ENCODE measurements at regions not wholly inside any gene's neighbourhood (a gene's known extent, or its start where the extent isn't known, plus 50 kb on each side); places are given as distances from the start of the nearest gene placed in this dataset.
"Not testable (repeated sequence)": the region's sequence is repeated elsewhere in the genome, so short reads cannot be mapped to it uniquely, and the experiment has no call there.

DNA sequence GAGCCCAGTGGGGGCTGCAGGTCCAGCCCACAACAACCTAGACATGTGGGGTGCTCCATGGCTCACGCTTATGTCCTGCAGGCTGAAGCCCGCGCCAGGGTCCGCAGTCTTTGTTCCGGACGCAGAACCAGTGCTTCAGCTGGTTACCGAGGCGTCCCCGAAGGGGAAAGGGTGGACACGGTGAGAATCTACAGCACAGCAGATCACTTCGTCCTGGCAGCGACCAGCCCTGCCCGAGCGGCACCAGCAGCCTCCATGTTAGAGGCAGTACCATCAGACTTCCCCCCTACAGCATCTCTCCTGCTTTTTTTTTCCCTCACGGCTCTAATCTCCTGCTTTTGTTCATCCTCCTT is 1736.4 kb downstream of the TP53TG3F start:
- no peak for DNase-seq (ENCODE audit: low spot score)

DNA sequence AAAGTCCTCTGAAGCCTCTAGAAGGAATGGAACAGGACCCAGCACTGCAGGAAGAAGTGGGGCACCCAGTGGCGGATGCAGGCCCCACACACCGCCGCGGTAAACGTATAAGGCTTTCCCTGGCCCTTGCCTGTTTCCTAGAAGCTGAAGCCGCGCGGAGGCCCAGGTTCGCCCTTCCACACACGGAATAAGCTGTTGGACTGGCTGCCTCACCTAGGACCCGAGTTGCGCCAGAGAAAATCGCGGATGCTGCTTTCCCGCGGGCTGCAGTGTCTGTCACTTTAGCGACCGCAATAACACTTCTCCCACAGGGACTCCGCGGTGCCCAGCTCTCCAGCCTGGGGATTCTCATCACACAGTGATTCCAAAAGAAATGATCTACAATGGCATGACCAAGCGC is 1736.9 kb downstream of the TP53TG3F start:
- DNase-seq (ENCODE audit: low spot score): no peak

DNA sequence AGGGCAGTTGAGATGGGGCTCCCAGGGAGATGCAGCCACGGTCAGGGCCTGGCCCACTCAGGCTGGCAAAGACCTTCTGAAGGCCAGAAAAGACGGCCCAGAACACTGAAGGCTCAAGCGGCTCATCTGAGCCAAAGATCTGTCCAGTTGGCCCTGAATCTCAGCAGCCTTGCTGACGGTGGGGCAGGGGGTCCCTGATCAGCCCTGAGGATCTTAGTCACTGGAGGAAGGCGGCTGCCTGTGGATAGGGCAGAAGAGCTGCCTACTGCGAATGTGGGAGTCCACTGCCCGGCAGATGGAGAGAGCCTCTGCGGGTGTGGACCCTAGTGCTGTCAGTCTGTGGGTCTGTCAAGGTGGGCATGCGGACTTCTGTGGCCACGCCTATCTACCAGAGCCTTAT is 1738.2 kb downstream of the TP53TG3F start:
- DNase-seq (ENCODE audit: low spot score): no peak

DNA sequence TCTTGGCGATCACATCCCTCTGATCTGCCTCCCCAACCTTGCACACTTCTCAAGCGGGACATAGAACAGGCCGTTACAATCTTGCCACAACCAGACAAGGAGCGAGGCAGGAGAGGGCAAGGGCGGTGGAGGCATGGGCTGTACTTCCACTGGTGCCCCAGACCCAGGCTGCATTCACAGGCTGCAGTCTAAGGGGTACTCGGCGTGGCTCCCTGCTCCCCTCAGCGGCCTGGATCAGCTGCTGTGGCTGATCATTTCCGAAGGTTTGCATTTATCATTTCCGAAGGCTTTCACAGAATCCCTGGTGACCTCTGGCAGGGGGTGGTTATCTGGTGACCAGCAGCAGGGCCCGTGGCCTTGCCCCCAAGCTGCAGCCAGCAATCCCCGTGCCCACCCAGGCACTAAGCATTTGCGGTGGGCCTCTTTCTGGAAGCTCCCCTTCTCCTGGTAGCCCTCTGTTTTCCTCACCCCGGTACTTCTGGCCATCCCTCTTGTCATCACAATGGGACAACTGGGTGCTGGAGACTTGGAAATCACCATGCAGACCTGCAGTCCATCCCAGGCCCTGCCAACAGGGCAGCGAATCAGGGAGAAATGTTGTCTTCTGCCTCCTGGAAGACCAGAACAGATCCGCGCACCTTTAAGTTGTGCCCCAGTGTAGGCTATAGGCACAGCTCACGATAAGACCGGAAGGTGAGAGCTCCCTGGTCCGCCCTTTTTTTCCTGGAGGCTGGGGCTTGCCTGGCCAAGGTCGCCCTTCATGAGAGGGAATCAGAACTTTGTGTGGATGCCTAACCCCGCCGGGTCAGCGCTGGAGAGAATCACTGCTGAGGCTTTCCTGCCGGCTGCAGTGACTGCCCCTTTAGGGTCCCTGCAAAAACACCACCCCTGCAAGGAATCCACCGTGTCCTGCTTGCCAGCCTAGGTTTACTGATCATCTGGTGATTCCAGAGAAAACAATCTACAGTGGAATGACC is 1739.1 kb downstream of the TP53TG3F start:
- no peak for DNase-seq (ENCODE audit: low spot score)

DNA sequence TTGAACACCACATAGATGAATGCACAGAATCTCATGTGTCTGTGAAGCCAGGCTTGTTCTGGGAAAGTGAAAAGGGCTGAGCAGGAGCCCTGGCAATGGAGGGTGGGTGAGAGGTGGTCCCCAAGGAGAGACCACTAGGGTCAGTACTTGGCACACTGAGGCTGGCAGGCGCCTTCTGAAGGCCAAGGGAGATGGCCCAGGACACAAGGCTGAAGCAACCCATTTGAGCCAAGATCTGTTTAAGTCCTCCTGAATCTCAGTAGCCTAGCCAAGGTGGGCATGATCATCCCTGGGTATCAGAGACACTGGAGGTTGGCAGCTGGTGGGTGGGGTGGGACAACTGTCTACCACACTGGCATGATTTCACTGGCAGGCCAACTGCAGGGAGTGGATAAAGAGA is 1741.2 kb downstream of the TP53TG3F start:
- DNase-seq (ENCODE audit: low spot score): no peak

DNA sequence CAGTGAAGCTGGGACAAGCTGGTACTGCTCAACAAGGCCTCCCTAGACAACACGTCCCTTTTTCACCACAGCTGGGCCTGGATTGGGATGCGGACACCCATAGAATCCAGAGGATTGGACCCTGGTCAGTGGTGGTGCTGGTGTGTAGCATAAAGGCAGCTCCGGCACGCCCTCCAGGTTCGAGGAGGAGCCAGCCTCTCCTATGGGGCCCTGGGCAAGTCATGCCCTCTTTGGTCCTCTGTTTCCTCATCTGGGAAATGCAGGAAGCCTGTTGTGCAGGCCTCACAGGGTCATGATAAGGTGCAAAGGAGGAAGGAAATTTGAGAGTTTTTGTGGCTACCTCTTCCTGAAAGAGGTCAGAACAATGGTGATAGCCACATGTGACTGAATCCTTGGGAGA is 1741.7 kb downstream of the TP53TG3F start:
- DNase-seq (ENCODE audit: low spot score): no peak

DNA sequence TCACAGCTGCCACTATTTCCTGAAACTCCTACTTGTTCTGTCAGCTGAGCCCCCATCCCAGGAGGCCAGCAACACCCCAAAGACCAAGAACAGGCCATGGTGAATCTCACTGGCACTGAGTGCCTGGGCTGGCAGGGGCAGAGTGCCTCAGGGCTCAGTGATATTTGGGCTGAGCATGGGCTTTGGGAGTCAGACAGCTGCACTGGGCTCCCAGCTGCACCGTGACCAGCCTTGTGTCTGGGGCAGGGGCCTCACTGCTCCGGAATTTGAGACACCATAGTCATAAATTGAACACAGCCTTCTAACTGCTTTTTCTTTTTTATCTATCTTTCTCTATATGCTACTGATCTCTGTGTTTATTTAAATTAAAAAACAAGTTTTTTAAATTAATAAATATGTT is 1744.2 kb downstream of the TP53TG3F start:
- DNase-seq (ENCODE audit: low spot score): no peak

DNA sequence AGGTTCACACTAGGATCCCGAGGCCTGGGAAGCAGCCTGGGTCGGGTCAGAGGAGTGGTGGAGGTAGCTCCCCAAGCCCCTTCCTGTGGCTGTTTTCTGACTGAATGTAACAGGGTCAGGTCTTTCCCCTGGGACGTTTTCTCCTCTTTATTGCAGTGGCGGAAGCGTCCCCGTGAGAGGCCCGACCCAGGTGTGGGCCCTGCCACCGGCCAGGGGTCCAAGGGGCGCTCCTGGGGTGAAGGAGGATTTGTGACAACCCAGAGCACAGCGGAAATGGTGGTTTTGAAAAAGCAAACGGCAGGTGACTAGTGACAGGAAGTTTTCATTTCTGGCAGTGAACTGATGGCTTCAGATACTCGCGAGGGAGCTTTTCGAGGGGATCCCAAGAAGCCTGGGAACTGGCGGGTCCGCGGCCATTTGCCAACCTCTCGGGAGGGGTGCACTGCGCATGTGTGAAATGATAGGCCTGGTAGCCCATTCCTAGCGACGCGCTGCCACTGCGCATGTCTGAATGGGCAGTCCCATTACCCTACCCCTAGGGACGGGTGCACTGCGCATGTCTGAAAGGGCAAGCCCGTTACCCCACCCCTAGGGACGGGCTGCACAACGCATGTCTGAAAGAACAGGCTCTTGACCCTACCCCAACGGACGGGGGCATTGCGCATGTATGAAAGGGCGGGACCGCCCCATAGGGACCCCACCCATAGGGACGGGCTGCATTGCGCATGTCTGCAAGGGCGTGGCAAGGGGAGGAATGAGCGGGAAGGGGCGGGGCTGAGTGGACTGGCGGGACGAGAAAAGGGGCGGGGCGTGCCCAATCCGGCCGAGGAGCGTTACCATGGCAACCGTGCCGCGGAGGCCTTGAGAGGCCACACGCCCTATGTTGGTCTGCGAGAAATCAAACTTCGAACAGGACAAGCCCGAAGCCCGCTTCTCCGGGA is 1747.9 kb downstream of the TP53TG3F start:
- peak; percentile 52 for DNase-seq (ENCODE audit: low spot score)

DNA sequence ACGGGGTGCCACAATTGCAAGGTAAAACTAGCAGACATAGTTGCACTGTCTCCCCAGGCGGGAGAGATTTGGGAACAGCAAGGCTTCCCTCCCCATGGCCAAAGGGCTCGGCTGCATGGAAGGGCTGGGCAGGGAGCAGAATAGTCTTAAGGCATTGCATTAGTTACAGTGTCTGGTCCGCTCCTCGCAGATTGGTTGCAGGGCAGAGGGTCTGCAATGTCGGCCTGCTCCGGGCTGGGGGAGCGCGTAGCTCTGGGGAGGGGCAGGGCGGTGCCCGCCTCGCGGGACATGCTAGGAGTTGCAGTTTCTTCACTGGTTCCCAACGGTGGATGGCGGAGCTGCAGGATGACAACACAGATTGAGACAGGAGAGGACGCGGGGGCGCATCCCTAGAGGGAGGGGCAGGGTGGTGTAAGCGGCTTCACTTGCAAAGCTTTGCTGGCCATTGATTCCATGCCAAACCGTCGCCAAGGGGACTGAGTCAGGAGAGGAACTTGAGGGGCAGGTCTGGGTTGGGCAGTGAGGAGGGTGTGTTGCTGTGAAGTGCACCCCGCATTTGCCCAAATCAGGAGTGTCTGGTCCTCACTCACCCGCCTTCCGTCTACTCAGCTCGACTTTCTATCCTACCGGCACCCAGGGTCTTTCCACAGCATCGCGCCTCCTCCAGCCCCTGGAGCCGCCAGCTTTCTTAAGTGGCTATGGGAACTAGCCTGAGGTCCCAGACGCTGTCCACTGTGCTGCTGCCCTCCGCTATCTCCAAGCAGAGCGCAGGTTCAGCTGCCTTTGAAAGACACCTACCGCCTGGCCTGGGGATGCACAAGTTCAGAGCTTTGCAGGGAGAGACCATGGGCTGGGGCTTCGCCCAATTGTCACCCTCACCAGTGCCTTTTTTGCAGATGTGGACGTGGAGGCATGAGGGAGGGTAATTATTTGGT is 1748.9 kb downstream of the TP53TG3F start:
- no peak for DNase-seq (ENCODE audit: low spot score)

DNA sequence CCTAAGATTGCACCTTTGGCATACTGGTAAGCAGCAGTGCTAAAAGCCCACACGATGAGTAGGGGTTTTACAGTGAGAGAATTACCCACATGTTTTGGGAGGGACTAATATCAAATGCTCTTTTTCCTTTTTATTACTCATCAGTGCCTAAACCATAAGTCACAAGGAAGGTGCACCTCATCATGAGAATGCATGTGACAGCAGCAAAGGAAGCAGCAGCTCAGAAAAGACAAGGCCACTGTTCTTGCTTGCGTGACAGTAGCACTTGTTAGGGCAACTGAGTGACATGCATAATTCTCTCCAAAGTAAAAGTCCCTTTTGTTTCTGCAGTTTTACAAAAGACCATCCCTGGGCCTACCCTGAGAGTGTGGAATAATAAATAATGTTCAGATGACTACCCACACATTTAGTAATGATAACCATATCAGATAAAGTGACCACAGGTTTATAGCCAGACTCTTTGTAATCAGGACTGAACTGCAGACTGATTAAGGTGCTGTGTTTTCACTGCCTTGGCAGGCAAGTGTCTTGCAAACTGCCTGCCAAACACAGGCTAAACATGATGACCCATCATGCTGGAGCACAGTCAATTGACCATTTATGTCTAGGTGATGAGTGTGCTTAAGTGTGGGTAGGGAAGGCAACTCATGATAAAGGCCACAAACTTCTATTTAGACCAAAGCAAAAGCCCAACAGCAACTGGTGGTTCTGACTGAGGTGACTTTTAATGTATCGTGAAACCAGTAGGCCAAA is 1751.4 kb downstream of the TP53TG3F start:
- DNase-seq (ENCODE audit: low spot score): no peak

DNA sequence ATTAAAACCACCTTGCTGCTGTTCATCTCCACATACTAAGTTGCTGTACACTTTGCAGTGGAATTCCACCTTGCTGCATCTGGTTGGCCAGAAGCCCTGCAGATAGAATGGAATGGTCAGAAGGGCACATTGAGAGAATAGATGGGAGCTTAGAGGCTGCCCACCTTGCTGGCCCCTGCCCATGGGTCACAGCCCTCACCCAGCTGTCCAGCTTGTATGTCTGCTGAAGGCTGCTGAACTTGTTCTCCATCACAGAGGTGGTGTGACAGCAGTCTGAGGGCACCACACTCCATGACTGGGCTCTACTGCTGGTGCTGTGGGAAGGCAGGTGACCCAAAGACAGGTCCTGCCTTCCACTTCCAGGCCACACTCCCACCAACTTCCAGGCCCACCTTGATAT is 1755.4 kb downstream of the TP53TG3F start:
- no peak for DNase-seq (ENCODE audit: low spot score)

DNA sequence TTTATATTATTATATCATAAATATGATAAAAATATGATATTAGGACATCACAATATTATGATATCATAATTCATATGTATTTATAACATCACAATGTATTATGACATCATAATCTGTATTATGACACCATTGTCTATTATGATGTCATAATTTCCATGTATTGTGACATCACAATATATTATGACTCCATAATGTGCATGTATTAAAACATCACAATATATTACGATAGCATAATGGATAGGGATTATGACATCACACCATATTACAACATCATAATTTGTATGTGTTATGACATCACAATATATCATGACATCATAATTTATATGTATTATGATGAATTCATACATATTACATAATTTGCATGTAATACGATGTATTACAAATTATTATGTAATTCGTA is 1755.9 kb downstream of the TP53TG3F start:
- no peak for DNase-seq (ENCODE audit: low spot score)

DNA sequence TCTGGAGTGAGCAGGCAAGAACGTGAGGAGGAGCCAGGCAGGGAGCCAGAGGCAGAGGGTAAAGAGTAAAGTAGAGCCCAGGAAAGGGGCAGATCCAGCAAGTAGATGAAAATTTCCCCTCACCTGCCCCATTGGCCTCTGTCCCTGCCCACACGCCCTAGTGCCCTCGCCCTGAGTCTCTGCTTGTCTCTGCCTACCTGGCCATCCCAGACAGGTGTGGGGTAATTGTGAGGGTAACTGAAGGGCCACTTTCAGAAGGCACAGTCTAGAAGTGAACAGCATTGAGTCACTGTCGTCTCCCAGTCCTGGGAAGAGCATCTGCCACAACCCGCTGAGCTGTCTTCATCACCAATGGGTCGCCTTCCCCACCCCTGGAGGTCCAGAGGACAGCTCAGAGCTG is 1756.8 kb downstream of the TP53TG3F start:
- not testable (repeated sequence) for DNase-seq (ENCODE audit: low spot score)

DNA sequence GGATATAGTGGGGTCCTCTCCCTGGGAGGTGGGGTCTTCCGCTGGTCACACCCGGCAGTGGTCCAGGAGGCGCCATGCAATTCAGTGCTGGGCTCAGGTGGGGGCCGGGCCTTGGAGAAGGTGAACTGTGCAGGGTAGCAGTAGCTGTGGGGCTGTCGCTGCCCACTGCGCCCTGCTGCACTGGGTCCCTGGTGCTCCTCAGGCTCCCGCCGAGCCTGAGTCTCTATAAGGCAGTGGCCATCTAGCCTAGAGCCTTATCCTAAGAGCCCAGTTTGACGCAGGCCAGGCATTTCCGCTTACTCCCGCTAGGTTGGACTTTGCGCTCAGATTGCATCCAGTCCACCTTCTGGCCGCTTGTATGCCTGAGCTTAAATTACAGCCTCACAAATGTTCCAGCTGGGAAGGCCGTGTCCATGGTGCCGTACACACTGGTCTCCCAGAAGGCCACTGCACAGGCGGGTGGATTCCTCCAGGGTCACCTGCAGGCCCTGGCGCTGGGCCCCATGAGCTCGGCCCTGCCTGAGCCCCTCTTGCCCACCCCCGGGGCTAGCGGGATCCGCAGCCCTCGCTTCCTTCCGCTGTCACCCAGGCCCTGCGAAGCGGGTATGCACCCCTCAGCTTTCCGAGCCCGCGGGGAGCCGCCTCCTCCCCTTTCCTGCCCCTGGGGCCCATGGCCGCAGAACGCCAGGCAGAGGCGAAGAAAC is 1762.2 kb downstream of the TP53TG3F start:
- no peak for DNase-seq (ENCODE audit: low spot score)

DNA sequence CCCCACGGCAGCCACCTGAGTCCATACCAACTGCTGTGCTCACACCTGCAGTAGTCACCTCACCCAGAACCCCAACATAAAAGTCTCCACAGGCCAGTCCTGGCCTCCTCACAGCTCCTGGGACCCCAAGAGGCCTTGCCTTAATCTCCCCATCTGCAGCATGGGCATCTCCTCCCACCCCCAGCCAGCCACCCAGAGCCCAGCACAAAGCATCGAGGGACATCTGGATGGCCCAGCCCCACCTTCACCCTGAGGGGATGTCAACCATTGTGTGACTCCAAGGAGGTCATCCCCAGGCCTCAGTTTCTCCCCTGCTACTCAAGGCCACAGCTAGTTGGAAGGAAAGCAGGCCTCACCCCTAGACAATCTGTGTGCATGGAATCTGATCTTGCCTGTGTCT is 1775.3 kb downstream of the TP53TG3F start:
- DNase-seq (ENCODE audit: low spot score): no peak

DNA sequence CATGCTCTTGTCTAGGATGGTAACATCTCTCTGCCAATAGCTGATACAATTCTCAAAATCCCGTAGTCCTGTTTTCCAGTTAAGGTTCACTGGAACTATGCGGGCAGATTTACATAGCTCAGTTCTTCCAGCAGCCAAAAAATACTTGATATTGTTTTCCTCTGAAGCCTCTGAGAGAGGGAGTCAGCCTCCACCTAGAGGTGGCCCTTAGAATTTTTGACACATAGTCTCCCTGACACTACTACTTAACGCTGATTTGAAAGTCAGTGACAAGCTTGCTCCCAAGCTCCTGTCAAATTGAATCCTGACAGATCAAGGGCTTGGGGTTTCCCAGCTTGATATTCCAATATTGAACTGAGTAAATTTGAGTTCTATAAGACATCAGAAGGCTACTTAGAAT is 1780.1 kb downstream of the TP53TG3F start:
- DNase-seq (ENCODE audit: low spot score): no peak

DNA sequence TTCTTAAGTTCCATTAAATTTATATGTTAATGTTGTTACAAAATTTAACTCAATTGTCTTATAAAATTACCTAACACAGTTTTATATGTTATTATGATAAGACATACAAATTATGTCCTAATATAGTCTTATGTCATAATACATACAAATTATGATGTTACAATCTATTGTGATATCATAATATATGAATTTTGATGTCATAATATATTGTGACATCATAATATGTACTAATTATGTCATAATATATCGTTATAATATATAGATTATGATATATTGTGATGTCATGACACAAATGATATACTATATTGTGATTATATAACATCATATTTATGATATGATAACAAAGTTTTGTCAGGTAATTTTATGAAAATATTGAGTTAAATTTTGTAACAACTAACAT is 1789.6 kb downstream of the TP53TG3F start:
- DNase-seq (ENCODE audit: low spot score): no peak

DNA sequence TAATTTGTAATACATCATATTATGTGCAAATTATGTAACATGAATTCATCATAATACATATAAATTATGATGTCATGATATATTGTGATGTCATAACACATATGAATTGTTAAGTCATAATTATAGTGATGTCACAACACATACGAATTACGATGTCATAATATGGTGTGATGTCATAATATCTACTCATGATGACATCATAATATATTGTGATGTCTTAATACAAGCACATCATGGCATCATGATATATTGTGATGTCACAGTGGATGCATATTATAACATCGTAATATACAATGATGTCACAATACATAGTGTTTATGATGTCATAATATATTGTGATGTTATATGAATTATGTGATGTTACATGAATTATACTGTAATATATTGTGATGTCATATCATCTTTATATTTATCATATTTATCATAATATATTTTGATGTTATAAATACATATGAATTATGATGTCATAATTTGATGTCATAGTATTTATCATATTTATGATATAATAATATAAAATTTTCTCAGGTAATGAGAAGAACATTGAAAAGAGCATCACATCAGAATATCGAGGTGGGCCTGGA is 1793.0 kb downstream of the TP53TG3F start:
- DNase-seq (ENCODE audit: low spot score): no peak

DNA sequence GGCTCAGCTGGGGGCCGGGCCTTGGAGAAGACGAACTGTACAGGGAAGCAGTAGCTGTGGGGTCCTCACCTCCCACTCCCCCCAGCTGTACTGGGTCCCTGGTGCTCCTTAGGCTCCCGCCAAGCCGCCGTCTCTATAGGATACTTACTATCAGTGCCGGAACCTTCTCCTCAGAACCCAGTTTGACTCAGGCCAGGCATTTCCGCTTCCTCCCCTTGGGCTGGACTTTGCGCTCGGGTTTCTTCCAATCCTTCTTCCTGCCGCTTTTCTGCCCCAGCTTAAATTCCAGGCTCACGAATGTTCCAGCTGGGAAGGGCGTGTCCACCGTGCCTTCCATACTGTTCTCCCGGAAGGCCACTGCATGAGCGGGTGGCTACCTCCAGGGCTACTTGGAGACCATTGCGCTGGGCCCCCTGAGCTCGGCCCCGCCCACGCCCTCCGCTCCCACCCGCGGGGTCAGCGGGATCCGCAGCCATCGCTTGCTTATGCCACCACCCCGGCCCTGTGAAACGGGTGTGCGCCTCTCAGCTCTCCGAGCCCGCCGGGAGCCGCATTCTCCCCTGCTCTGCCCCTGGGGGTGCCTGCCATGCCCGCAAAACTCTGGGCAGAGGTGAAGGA is 1795.9 kb downstream of the TP53TG3F start:
- DNase-seq (ENCODE audit: low spot score): no peak

DNA sequence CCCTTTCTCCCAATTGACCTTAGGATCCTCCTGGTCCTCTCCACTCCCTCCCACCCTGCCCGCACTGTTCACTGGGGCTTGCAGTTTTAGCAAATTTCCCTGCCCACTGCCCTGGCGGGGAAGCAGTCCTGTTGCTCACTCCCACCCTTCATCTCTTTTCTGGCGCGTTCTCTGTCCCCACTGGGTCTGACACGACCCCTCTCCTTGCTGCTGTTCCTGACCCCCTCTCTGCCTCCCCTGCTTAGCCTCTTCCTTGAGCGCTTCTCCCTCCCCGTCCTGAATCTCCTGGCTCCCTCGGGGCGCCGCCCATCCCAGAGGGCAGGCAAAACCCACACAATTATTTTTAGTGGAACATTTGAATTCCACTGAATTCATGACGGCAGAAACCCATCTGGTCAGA is 1796.4 kb downstream of the TP53TG3F start:
- no peak for DNase-seq (ENCODE audit: low spot score)
